K562 (cell line): ENCODE measurements at regions not wholly inside any gene's neighbourhood (a gene's known extent, or its start where the extent isn't known, plus 50 kb on each side); places are given as distances from the start of the nearest gene placed in this dataset.

Experiments used
- ATAC-seq: fragments of 200-7000 bp; cut with Tn5 transposase; 3 replicates; pipeline ENCODE4 v1.9.1; 2020; ENCODE audit warnings: moderate library complexity
- BruUV-seq: library from RNA; stranded (reverse); fragments of 400-500 nt; replicated peaks from 2 replicates; lab custom pipeline; 2021; lab: Mats Ljungman, UMichigan
- CTCF ChIA-PET: fragments of 300-600 bp; formaldehyde crosslinking; extraction: SDS; loops from one replicate; lab custom pipeline; 2021; ENCODE audit warnings: low intra/inter-chr PET ratio; lab: Yijun Ruan, JAX
- POLR2A ChIA-PET: fragments of 300-600, 350-650 bp; sonication (Branson Sonifier 250); formaldehyde crosslinking; extraction: SDS; loops from one replicate; lab custom pipeline; 2021; ENCODE audit warnings: antibody characterized with exemption, inconsistent platforms; lab: Yijun Ruan, JAX
- DNase-seq, 4 experiments: peaks; one replicate each; pipeline versions ENCODE4 v3.0.0 to v3.0.0-alpha.2; 2011 to 2018; ENCODE audit warnings: low spot score in 3 of 4, mixed read lengths in 3 of 4; ENCODE audit errors: extremely low read depth in 1 of 4
- FAIRE-seq: peaks from 2 replicates; lab custom pipeline; 2011; peaks lifted over from hg19 to GRCh38; lab: Jason Lieb, UNC
- H2AFZ ChIP-seq: 2 replicates; pipeline ENCODE4 v1.6.0; 2011; ENCODE audit warnings: low read depth, low read length, control low read depth, inconsistent platforms
- H3K27ac ChIP-seq: fragments of 200-600 bp; 3 replicates; pipeline ENCODE4 v1.8.0; 2011; ENCODE audit warnings: low read depth, mild to moderate bottlenecking, control low read depth, inconsistent platforms, low read length, moderate library complexity, mixed read lengths; ENCODE audit errors: extremely low read depth
- H3K27me3 ChIP-seq, 2 experiments: fragments of 300-600 bp in 1 of 2; 2 replicates in 1 of 2; 3 replicates in 1 of 2; pipeline versions ENCODE4 v1.6.0 to v1.8.0; 2011; ENCODE audit warnings: inconsistent platforms in 2 of 2, low read length in 2 of 2, mild to moderate bottlenecking in 1 of 2, mixed read lengths in 1 of 2, moderate library complexity in 1 of 2; ENCODE audit not compliant: control insufficient read depth in 2 of 2, insufficient read depth in 2 of 2
- H3K36me3 ChIP-seq: fragments of 300-600 bp; 3 replicates; pipeline ENCODE4 v1.8.0; 2011; ENCODE audit warnings: mild to moderate bottlenecking, low read length, inconsistent platforms; ENCODE audit not compliant: control insufficient read depth, insufficient read depth
- H3K4me1 ChIP-seq, 2 experiments: fragments of 200-600 bp in 1 of 2; replicated peaks in 1 of 2; 2 replicates in 1 of 2; 3 replicates in 1 of 2; pipeline versions ENCODE4 v1.5.1 to v1.8.0; 2011; ENCODE audit warnings: inconsistent platforms in 2 of 2, low read length in 2 of 2, mild to moderate bottlenecking in 1 of 2, mixed read lengths in 1 of 2, moderate library complexity in 1 of 2; ENCODE audit not compliant: control insufficient read depth in 2 of 2, insufficient read depth in 2 of 2
- H3K4me2 ChIP-seq: 2 replicates; pipeline ENCODE4 v1.6.1; 2011; ENCODE audit warnings: low read length, control low read depth, inconsistent platforms, mixed read lengths; ENCODE audit not compliant: insufficient read depth
- H3K4me3 ChIP-seq: fragments of 200-600 bp; sonication (generic), shearing (Covaris generic); 2 replicates; pipeline ENCODE4 v1.5.1; 2016; ENCODE audit warnings: control low read depth, inconsistent platforms
- H3K79me2 ChIP-seq: fragments of 200-600 bp; 3 replicates; pipeline ENCODE4 v1.8.0; 2011; ENCODE audit warnings: low read length, inconsistent platforms; ENCODE audit not compliant: control insufficient read depth, insufficient read depth
- H3K9ac ChIP-seq, 2 experiments: 2 replicates each; pipeline versions ENCODE4 v1.6.0 to v1.6.1; 2011; ENCODE audit warnings: low read depth in 2 of 2, low read length in 2 of 2, control low read depth in 1 of 2, inconsistent platforms in 1 of 2, mild to moderate bottlenecking in 1 of 2, mixed read lengths in 1 of 2; ENCODE audit not compliant: insufficient read depth in 1 of 2
- H3K9me1 ChIP-seq: one replicate; pipeline ENCODE4 v1.6.0; 2011; ENCODE audit warnings: inconsistent platforms, mild to moderate bottlenecking, low read length, moderate library complexity; ENCODE audit not compliant: control insufficient read depth, insufficient read depth
- H3K9me3 ChIP-seq: replicated peaks from 2 replicates; pipeline ENCODE4 v1.5.1; 2011; ENCODE audit warnings: low read depth, low read length, inconsistent platforms; ENCODE audit not compliant: control insufficient read depth, insufficient read depth
- H4K20me1 ChIP-seq: replicated peaks from 2 replicates; pipeline ENCODE4 v1.6.1; 2011; ENCODE audit warnings: low read length, inconsistent platforms, mixed read lengths; ENCODE audit not compliant: control insufficient read depth, insufficient read depth
- CREB5 ChIP-seq: fragments of 250-450 bp; sonication (Bioruptor Pico); IDR thresholded peaks from 2 replicates; pipeline ENCODE4 v1.5.0; 2020; ENCODE audit warnings: mild to moderate bottlenecking
- JUND ChIP-seq, 2 experiments: IDR thresholded peaks; 2 replicates in 1 of 2; 3 replicates in 1 of 2; pipeline ENCODE4 v1.6.1; 2011; ENCODE audit warnings: borderline replicate concordance in 2 of 2, low read depth in 2 of 2, low read length in 2 of 2, improper control_type of control experiment in 1 of 2, missing biosample characterization in 1 of 2, missing genetic modification characterization in 1 of 2, missing genetic modification reagents in 1 of 2
- RBFOX2 ChIP-seq: fragments of 200-400 bp; formaldehyde crosslinking; IDR thresholded peaks from 2 replicates; pipeline ENCODE4 v1.6.1; 2017; ENCODE audit warnings: low read depth, mild to moderate bottlenecking, low read length, moderate library complexity
- WGBS: fragments of 100-300 bp; shearing (Covaris generic); methylation state at CpG from one replicate; pipeline ENCODE4 v1.1.6; 2016; ENCODE audit warnings: low coverage, mixed read lengths; ENCODE audit not compliant: insufficient coverage; ENCODE audit errors: missing lambda C conversion rate; 5-methylcytosine and 5-hydroxymethylcytosine counted together
- in situ Hi-C: fragments of 300-500 bp; cut with MboI; formaldehyde crosslinking; loops from 4 replicates; pipeline ENCODE4 v1.15.0; 2018; ENCODE audit warnings: inconsistent platforms, mixed read lengths
- intact Hi-C: fragments of 100-400 bp; cut with micrococcal nuclease; formaldehyde crosslinking; loops from 2 replicates; pipeline ENCODE4 v1.14.2; 2022
- TF ChIP-seq, protein P1 (sequence below): fragments of 250-450 bp; sonication (Bioruptor Pico); IDR thresholded peaks from 2 replicates; pipeline ENCODE4 v1.8.0; 2022; ENCODE audit warnings: inconsistent platforms

DNA sequence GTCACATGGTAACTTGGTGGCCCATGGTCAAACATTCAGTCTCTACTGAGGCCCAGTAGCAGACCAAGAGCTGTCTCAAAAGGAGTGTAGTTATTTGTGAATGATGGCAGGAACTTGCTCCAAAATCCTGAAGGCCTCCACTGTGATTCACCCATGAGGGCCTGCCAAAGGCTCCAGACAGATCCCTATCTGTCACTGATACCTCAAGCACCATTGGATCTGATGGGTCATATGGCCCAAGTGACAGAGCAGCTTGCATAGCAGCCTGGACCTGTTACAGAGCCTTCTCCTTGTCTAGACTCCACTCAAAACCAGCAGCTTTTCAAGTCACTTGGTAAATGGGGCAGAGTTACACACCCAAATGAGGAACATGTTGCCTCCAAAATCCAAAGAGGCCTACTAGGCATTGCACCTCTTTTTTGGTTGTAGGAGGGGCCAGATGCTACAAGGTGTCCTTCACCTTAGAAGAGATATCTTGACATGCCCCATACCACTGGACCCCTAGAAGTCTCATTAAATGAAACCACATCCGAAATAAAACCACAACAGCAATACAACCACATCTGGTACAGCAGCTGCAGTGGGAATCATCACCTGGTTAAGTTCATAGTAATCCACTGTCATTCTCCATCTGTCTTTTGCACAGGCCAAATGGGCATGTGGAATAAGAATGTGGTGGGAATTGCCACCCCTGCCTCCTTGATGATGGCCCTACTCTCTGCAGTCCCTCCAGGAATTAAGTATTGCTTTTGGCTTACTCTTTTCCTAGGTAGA lies 150.4 kb upstream of the MAX start:
- H3K9me3 ChIP-seq = no peaks in the 10 kb centered on the region
- no peak overlapping the region for H3K9ac ChIP-seq
- in situ Hi-C loops = no loop called here
- H3K36me3 ChIP-seq = no peaks in the 10 kb centered on the region
- DNase-seq (no peak), ATAC-seq (no peak), FAIRE-seq (no peak)
- H3K9me1 ChIP-seq = no peaks in the 10 kb centered on the region
- no peak overlapping the region for H2AFZ ChIP-seq
- no peaks in the 10 kb centered on the region for H3K79me2 ChIP-seq
- ChIA-PET POLR2A (interaction anchor here (0.6 to 0.9 kb wide), 2 partner anchors 20 to 84 kb away, joined by 3 read pairs; no protein-coding TSS in a partner anchor), CTCF (no interaction called here)
- no peak for TF ChIP-seq JUND (IDR thresholded peaks at IDR 0.05; ENCODE audit: borderline replicate concordance, low read depth, low read length)
- no peak for TF ChIP-seq JUND (tag; IDR thresholded peaks at IDR 0.05; ENCODE audit: borderline replicate concordance, low read depth, low read length)
- TF ChIP-seq CREB5 (CRISPR knock-in tag) = no peak
- TF ChIP-seq, protein P1, sequence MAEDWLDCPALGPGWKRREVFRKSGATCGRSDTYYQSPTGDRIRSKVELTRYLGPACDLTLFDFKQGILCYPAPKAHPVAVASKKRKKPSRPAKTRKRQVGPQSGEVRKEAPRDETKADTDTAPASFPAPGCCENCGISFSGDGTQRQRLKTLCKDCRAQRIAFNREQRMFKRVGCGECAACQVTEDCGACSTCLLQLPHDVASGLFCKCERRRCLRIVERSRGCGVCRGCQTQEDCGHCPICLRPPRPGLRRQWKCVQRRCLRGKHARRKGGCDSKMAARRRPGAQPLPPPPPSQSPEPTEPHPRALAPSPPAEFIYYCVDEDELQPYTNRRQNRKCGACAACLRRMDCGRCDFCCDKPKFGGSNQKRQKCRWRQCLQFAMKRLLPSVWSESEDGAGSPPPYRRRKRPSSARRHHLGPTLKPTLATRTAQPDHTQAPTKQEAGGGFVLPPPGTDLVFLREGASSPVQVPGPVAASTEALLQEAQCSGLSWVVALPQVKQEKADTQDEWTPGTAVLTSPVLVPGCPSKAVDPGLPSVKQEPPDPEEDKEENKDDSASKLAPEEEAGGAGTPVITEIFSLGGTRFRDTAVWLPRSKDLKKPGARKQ (CRISPR knock-in tag) = no peak
- TF ChIP-seq RBFOX2 = no peak
- TF ChIP-seq, all 486 proteins: peak for 0
- no peaks in the 10 kb centered on the region for H4K20me1 ChIP-seq
- BruUV-seq = no TSS peak
- no peaks in the 10 kb centered on the region for H3K27me3 ChIP-seq
- 25% methylated on average over 1 of the region's 1 CpG for WGBS
- no peak overlapping the region for H3K4me3 ChIP-seq
- peaks cover 0 to 11% of the 10 kb centered on the region in 2 experiments; a peak in 4 of 5 replicates for H3K4me1 ChIP-seq
- H3K27ac ChIP-seq = no peak overlapping the region
- intact Hi-C loops = no loop called here
- no peak overlapping the region for H3K4me2 ChIP-seq
